IPS DF 6.9 (cell line): ENCODE measurements at regions not wholly inside any gene's neighbourhood (a gene's known extent, or its start where the extent isn't known, plus 50 kb on each side); places are given as distances from the start of the nearest gene placed in this dataset.

ENCODE experiments used
- DNase-seq: peaks from one replicate; pipeline ENCODE4 v3.0.0-alpha.2; 2013; ENCODE audit warnings: low read depth, low spot score
- H3K27ac ChIP-seq: one replicate; pipeline ENCODE4 v1.5.1; 2013; ENCODE audit warnings: low read length, control low read depth
- H3K27me3 ChIP-seq: 2 replicates; pipeline ENCODE4 v1.6.1; 2013; ENCODE audit warnings: mild to moderate bottlenecking, low read length; ENCODE audit not compliant: control insufficient read depth, insufficient read depth
- H3K36me3 ChIP-seq: 2 replicates; pipeline ENCODE4 v1.6.1; 2013; ENCODE audit warnings: low read length; ENCODE audit not compliant: control insufficient read depth, insufficient read depth
- H3K4me1 ChIP-seq: 2 replicates; pipeline ENCODE4 v1.6.1; 2013; ENCODE audit warnings: low read length; ENCODE audit not compliant: control insufficient read depth, insufficient read depth
- H3K4me3 ChIP-seq: 2 replicates; pipeline ENCODE4 v1.5.1; 2013; ENCODE audit warnings: mild to moderate bottlenecking, low read length
- H3K9me3 ChIP-seq: 2 replicates; pipeline ENCODE4 v1.6.1; 2013; ENCODE audit warnings: low read length, inconsistent platforms; ENCODE audit not compliant: control insufficient read depth, insufficient read depth
- WGBS: extraction: QIAGEN DNeasy Blood & Tissue Kit; methylation state at CpG from one replicate; pipeline ENCODE4 v1.1.7; 2013; ENCODE audit warnings: mixed read lengths, missing lambda C conversion rate; ENCODE audit not compliant: insufficient read length, insufficient coverage; 5-methylcytosine and 5-hydroxymethylcytosine counted together

- Histone ChIP-seq H3K27ac (no peak overlapping the region), H3K36me3 (no peaks in the 10 kb centered on the region; the same call in 1 of the 2 replicates), H3K4me3 (no peak overlapping the region), H3K9me3 (peaks cover 59% of the 10 kb centered on the region), H3K4me1 (no peaks in the 10 kb centered on the region), H3K27me3 (no peaks in the 10 kb centered on the region)
- no CpG with 5 or more reads among the region's 17 CpGs for WGBS
- no peak for DNase-seq
Measured at GRCh38 chr12:34390171-34390841, 368.0 kb downstream of the ALG10 start.

- no peak for DNase-seq
- Histone ChIP-seq H3K27me3 (no peaks in the 10 kb centered on the region), H3K4me1 (no peaks in the 10 kb centered on the region), H3K27ac (no peak overlapping the region), H3K9me3 (peaks cover 60% of the 10 kb centered on the region), H3K36me3 (no peaks in the 10 kb centered on the region; the same call in 1 of the 2 replicates), H3K4me3 (no peak overlapping the region)
- no CpG with 5 or more reads among the region's 24 CpGs for WGBS
Measured at GRCh38 chr12:34390846-34391700, 368.8 kb downstream of the ALG10 start.

- Histone ChIP-seq H3K4me1 (no peaks in the 10 kb centered on the region), H3K27ac (no peak overlapping the region), H3K9me3 (peaks cover 55% of the 10 kb centered on the region), H3K4me3 (no peak overlapping the region), H3K27me3 (no peaks in the 10 kb centered on the region), H3K36me3 (no peaks in the 10 kb centered on the region; the same call in 1 of the 2 replicates)
- DNase-seq = no peak
- no CpG with 5 or more reads among the region's 37 CpGs for WGBS
Measured at GRCh38 chr12:34391771-34392581, 369.7 kb downstream of the ALG10 start.

- peaks cover 54% of the 10 kb centered on the region for H3K9me3 ChIP-seq
- no peak overlapping the region for H3K27ac ChIP-seq
- H3K4me1 ChIP-seq = no peaks in the 10 kb centered on the region
- no peaks in the 10 kb centered on the region; the same call in 1 of the 2 replicates for H3K36me3 ChIP-seq
- no CpG with 5 or more reads among the region's 14 CpGs for WGBS
- H3K4me3 ChIP-seq = no peak overlapping the region
- H3K27me3 ChIP-seq = no peaks in the 10 kb centered on the region
- no peak for DNase-seq
Measured at GRCh38 chr12:34392741-34393085, 370.4 kb downstream of the ALG10 start.

GRCh38 chr12:34393086-34393820 lies 371.0 kb downstream of the ALG10 start:
- H3K9me3 ChIP-seq = peaks cover 49% of the 10 kb centered on the region
- H3K4me1 ChIP-seq = no peaks in the 10 kb centered on the region
- no peaks in the 10 kb centered on the region for H3K27me3 ChIP-seq
- no peak overlapping the region for H3K27ac ChIP-seq
- no peak overlapping the region for H3K4me3 ChIP-seq
- WGBS = no CpG with 5 or more reads among the region's 35 CpGs
- no peaks in the 10 kb centered on the region; the same call in 1 of the 2 replicates for H3K36me3 ChIP-seq
- DNase-seq = no peak

GRCh38 chr12:34393821-34394150 lies 371.5 kb downstream of the ALG10 start:
- H3K9me3 ChIP-seq = peaks cover 46% of the 10 kb centered on the region
- H3K36me3 ChIP-seq = no peaks in the 10 kb centered on the region; the same call in 1 of the 2 replicates
- no peak for DNase-seq

GRCh38 chr12:34394211-34395055 lies 372.1 kb downstream of the ALG10 start:
- H3K36me3 ChIP-seq = no peaks in the 10 kb centered on the region; the same call in 1 of the 2 replicates
- H3K4me1 ChIP-seq = no peaks in the 10 kb centered on the region
- H3K4me3 ChIP-seq = no peak overlapping the region
- H3K9me3 ChIP-seq = peaks cover 48% of the 10 kb centered on the region
- no peak for DNase-seq
- WGBS = no CpG with 5 or more reads among the region's 29 CpGs
- no peaks in the 10 kb centered on the region for H3K27me3 ChIP-seq
- no peak overlapping the region for H3K27ac ChIP-seq

More at GRCh38 chr12:34393821-34394150, 371.5 kb downstream of the ALG10 start:
- no CpG with 5 or more reads among the region's 10 CpGs for WGBS
- H3K27ac ChIP-seq = no peak overlapping the region
- no peak overlapping the region for H3K4me3 ChIP-seq
- H3K4me1 ChIP-seq = no peaks in the 10 kb centered on the region
- no peaks in the 10 kb centered on the region for H3K27me3 ChIP-seq

- peaks cover 48% of the 10 kb centered on the region for H3K9me3 ChIP-seq
- H3K36me3 ChIP-seq = no peaks in the 10 kb centered on the region; the same call in 1 of the 2 replicates
- no CpG with 5 or more reads among the region's 28 CpGs for WGBS
- no peak overlapping the region for H3K4me3 ChIP-seq
- H3K27ac ChIP-seq = no peak overlapping the region
- no peak for DNase-seq
- no peaks in the 10 kb centered on the region; the same call in 1 of the 2 replicates for H3K4me1 ChIP-seq
- no peaks in the 10 kb centered on the region for H3K27me3 ChIP-seq
Measured at GRCh38 chr12:34395056-34396005, 373.0 kb downstream of the ALG10 start.
